Sigmoid colon (tissue), 6 donors: ENCODE measurements at regions not wholly inside any gene's neighbourhood (a gene's known extent, or its start where the extent isn't known, plus 50 kb on each side); places are given as distances from the start of the nearest gene placed in this dataset.

Source experiments
- DNase-seq: peaks from one replicate; pipeline ENCODE4 v3.0.0-alpha.2; 2019
- H3K27ac ChIP-seq, 4 donors: fragments of 200-600 bp; sonication (generic); one replicate each; pipeline ENCODE4 v1.5.1; 2016 to 2019; ENCODE audit warnings: mild to moderate bottlenecking in 1 of 4
- H3K27me3 ChIP-seq, 3 donors: fragments of 200-600 bp; sonication (generic); one replicate each; pipeline ENCODE4 v1.5.1; 2019; ENCODE audit warnings: mild to moderate bottlenecking in 1 of 3
- H3K36me3 ChIP-seq, 4 donors: fragments of 200-600 bp; sonication (generic); one replicate each; pipeline ENCODE4 v1.5.1; 2016 to 2019
- H3K4me1 ChIP-seq, 4 donors: fragments of 200-600 bp; sonication (generic); one replicate each; pipeline ENCODE4 v1.5.1; 2017 to 2019
- H3K4me3 ChIP-seq, 4 donors: fragments of 200-600 bp; sonication (generic); one replicate each; pipeline ENCODE4 v1.5.1; 2017 to 2019; ENCODE audit warnings: mild to moderate bottlenecking in 2 of 4, moderate library complexity in 1 of 4
- H3K9me3 ChIP-seq, 4 donors: fragments of 200-600 bp in 3 of 4; sonication (generic) in 3 of 4; one replicate each; pipeline versions ENCODE4 v1.5.1 to v1.6.1; 2013 to 2019
- CTCF ChIP-seq, 4 experiments: fragments of 450-650 bp in 3 of 4; fragments of 200-600 bp in 1 of 4; IDR thresholded peaks; one replicate each; pipeline ENCODE4 v1.5.1; 2016 to 2019; ENCODE audit warnings: antibody characterized with exemption in 4 of 4, mild to moderate bottlenecking in 3 of 4, moderate library complexity in 2 of 4
- EP300 ChIP-seq, 4 donors: sonication (generic); formaldehyde crosslinking; IDR thresholded peaks; one replicate each; pipeline ENCODE4 v1.6.1; 2017; ENCODE audit warnings: antibody characterized with exemption in 4 of 4
- POLR2A ChIP-seq, 2 donors: fragments of 450-650 bp; IDR thresholded peaks; one replicate each; pipeline ENCODE4 v1.6.1; 2016; ENCODE audit warnings: antibody characterized with exemption in 2 of 2, mild to moderate bottlenecking in 2 of 2, moderate library complexity in 2 of 2
- POLR2AphosphoS5 ChIP-seq, 4 donors: sonication (generic); formaldehyde crosslinking; IDR thresholded peaks; one replicate each; pipeline ENCODE4 v1.6.1; 2017; ENCODE audit warnings: antibody characterized with exemption in 4 of 4
- WGBS, 2 donors: extraction: QIAGEN DNeasy Blood & Tissue Kit; methylation state at CpG; one replicate each; pipeline ENCODE4 v1.1.7; 2013; 5-methylcytosine and 5-hydroxymethylcytosine counted together
- intact Hi-C: fragments of 100-400 bp; cut with DNase I; formaldehyde crosslinking; loops from one replicate; pipeline ENCODE4 v1.15.1; 2023
- donor health status: healthy with polysubstance abuse.
- donor health status: healthy.

DNA sequence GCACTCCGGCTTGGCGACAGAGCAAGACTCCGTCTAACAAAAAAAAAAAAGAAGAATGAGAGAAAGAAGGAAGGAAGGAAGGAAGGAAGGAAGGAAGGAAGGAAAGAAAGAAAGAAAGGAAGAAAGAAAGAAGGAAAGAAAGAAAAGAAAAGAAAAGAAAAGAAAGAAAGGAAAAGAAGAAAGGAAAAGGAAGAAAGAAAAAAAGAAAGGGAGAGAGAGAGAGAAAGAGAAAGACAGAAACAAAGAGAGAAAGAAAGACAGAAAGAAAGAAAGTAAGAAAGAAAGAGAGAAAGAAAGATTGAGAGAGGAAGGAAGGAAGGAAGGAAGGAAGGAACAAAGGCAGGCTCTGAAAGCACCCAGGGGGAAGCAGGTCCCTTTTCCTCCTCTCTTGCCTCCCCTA lies 336.6 kb upstream of the GATB start:
- H3K4me3 ChIP-seq = no peak overlapping the region
- H3K4me1 ChIP-seq = peaks cover 0 to 16% (median 6%) of the 10 kb centered on the region in 4 donors
- no peak overlapping the region for H3K27ac ChIP-seq
- H3K9me3 ChIP-seq = no peaks in the 10 kb centered on the region
- intact Hi-C loops = no loop called here
- TF ChIP-seq CTCF (IDR thresholded peaks at IDR 0.05) (no peak), EP300 (IDR thresholded peaks at IDR 0.05) (no peak), POLR2A (IDR thresholded peaks at IDR 0.05) (no peak), POLR2AphosphoS5 (IDR thresholded peaks at IDR 0.05) (no peak)
- no peak for DNase-seq
- 97 to 98% methylated on average over 3 of the region's 3 CpGs for WGBS, 2 donors
- no peaks in the 10 kb centered on the region for H3K27me3 ChIP-seq
- H3K36me3 ChIP-seq = no peaks in the 10 kb centered on the region

- Histone ChIP-seq H3K9me3 (no peaks in the 10 kb centered on the region), H3K27ac (no peak overlapping the region), H3K27me3 (no peaks in the 10 kb centered on the region), H3K36me3 (no peaks in the 10 kb centered on the region), H3K4me1 (peaks cover 0 to 13% (median 6%) of the 10 kb centered on the region in 4 donors), H3K4me3 (no peak overlapping the region)
- intact Hi-C loops = no loop called here
- DNase-seq = no peak
- 45 to 75% methylated on average over 1 of the region's 1 CpG for WGBS, 2 donors
- no peak for TF ChIP-seq POLR2AphosphoS5 (IDR thresholded peaks at IDR 0.05)
- TF ChIP-seq POLR2A (IDR thresholded peaks at IDR 0.05) = no peak
- no peak for TF ChIP-seq EP300 (IDR thresholded peaks at IDR 0.05)
- no peak for TF ChIP-seq CTCF (IDR thresholded peaks at IDR 0.05)
These were observed 334.9 kb upstream of the GATB start for GRCh38 chr4:152095701-152096070.

DNA sequence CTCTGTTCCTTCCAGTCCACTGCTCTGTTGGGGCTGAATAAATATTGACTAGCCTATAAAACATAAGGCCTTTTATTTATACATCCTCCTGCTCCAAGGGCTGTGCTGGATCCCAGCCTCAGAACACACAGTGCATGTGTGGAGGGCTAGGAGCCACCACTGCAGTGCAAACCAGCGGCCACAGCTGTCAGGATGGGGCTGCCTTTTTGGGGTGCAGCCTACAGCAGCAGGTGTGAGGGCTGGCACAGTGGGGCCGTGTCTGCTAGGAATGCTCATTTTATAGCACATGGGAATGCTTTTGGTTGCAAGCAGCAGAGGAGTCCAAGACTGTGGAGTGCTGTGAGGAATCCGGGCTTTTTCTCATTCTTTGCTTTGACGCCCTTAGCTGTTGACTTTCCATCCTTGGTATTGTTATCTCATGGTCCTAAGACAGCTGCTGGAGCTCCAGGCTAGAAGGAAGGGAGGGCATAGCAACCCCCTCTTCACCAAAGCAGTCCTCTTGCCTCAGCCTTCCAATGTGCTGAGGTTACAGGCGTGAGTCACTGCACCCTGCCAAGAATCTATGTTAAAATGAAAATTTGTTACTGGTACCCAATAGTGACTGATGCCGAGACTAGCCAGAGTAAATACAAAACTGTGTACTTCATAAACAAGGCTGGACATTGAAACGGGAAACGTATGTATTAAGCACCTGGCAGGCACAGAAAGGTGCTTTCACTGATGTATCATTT lies 334.3 kb upstream of the GATB start:
- Histone ChIP-seq H3K4me3 (no peak overlapping the region), H3K27ac (no peak overlapping the region), H3K36me3 (no peaks in the 10 kb centered on the region), H3K27me3 (no peaks in the 10 kb centered on the region), H3K9me3 (no peaks in the 10 kb centered on the region), H3K4me1 (peaks cover 0 to 13% (median 6%) of the 10 kb centered on the region in 4 donors)
- intact Hi-C loops = no loop called here
- WGBS, 2 donors = 14 to 56% methylated on average over 8 of the region's 8 CpGs
- TF ChIP-seq CTCF (IDR thresholded peaks at IDR 0.05) (no peak), POLR2AphosphoS5 (IDR thresholded peaks at IDR 0.05) (no peak), EP300 (IDR thresholded peaks at IDR 0.05) (no peak), POLR2A (IDR thresholded peaks at IDR 0.05) (no peak)
- DNase-seq = no peak

DNA sequence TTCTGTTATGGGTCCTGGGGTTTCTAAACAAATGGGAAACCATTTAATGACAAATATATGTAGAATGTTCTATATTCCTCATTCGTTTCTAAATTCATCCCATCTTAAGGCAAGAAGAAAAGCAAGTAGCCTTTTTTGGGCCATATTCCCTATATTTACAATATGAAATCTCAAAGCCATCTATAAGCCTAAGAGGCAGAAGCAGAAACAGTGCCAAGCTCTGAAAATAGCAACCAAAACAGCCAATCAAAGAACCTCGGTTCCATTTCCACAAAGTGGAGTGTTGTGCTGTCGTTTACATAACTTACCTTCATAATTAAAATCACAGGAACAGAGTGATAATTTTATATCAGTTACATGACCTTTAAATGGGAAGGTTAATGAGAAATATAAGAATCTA lies 330.6 kb upstream of the GATB start:
- no peak overlapping the region for H3K27ac ChIP-seq
- no peak for TF ChIP-seq EP300 (IDR thresholded peaks at IDR 0.05)
- no peak for TF ChIP-seq CTCF (IDR thresholded peaks at IDR 0.05)
- no peak for TF ChIP-seq POLR2A (IDR thresholded peaks at IDR 0.05)
- no peak for TF ChIP-seq POLR2AphosphoS5 (IDR thresholded peaks at IDR 0.05)
- no peaks in the 10 kb centered on the region for H3K9me3 ChIP-seq
- intact Hi-C loops = no loop called here
- no peak for DNase-seq
- H3K36me3 ChIP-seq = no peaks in the 10 kb centered on the region
- 90 to 91% methylated on average over 3 of the region's 3 CpGs for WGBS, 2 donors
- no peak overlapping the region for H3K4me3 ChIP-seq
- peaks cover 0 to 13% (median 6%) of the 10 kb centered on the region in 4 donors for H3K4me1 ChIP-seq
- H3K27me3 ChIP-seq = no peaks in the 10 kb centered on the region

DNA sequence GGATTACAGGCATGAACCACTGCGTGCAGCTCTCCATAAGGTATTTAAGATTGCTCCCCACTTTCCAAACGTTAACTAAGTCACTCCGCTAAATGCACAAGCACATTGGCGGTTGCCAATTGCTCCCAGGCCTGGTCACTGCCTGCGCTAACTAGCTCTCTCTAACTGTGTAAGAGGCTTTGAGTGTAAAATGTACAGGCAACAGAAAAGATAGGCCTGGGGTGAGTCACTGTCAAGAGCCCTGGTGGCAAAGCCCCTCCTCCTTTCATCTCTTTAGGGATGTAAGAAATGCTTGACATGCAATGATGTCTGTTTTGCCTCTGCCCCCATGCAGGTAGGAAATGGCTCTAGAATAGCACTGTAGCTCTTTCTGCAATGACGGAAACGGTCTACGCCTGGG lies 329.7 kb upstream of the GATB start:
- Histone ChIP-seq H3K4me1 (peaks cover 0 to 13% (median 4%) of the 10 kb centered on the region in 4 donors), H3K4me3 (no peak overlapping the region), H3K27ac (no peak overlapping the region), H3K9me3 (no peaks in the 10 kb centered on the region), H3K36me3 (no peaks in the 10 kb centered on the region), H3K27me3 (no peaks in the 10 kb centered on the region)
- TF ChIP-seq POLR2A (IDR thresholded peaks at IDR 0.05) = no peak
- TF ChIP-seq EP300 (IDR thresholded peaks at IDR 0.05) = no peak
- no peak for TF ChIP-seq CTCF (IDR thresholded peaks at IDR 0.05)
- no peak for TF ChIP-seq POLR2AphosphoS5 (IDR thresholded peaks at IDR 0.05)
- WGBS, 2 donors = 91 to 95% methylated on average over 8 of the region's 8 CpGs
- no peak for DNase-seq
- intact Hi-C loops = no loop called here
